HCT116 (cell line): ENCODE measurements at regions not wholly inside any gene's neighbourhood (a gene's known extent, or its start where the extent isn't known, plus 50 kb on each side); places are given as distances from the start of the nearest gene placed in this dataset.

Source experiments
- ATAC-seq: fragments of 200-7000 bp; cut with Tn5 transposase; 2 replicates; pipeline ENCODE4 v1.9.1; 2020; ENCODE audit warnings: mild to moderate bottlenecking, moderate library complexity
- BruUV-seq: library from RNA; stranded (reverse); fragments of 400-500 nt; replicated peaks from 2 replicates; lab custom pipeline; 2021; lab: Mats Ljungman, UMichigan
- CTCF ChIA-PET: fragments of 300-600 bp; sonication (Branson Sonifier 250); formaldehyde crosslinking; loops from one replicate; lab custom pipeline; 2021; ENCODE audit warnings: antibody characterized with exemption; lab: Charles Lee
- POLR2A ChIA-PET: fragments of 300-600, 350-600 bp; sonication (Branson Sonifier 250); formaldehyde crosslinking; loops from one replicate; lab custom pipeline; 2021; ENCODE audit warnings: antibody characterized with exemption; lab: Charles Lee
- RAD21 ChIA-PET, 2 experiments: fragments of 300-600 bp; sonication (Branson Sonifier 250); formaldehyde crosslinking; loops; one replicate each; lab custom pipeline; 2023; ENCODE audit warnings: low total read pairs in 2 of 2; ENCODE audit not compliant: uncharacterized antibody in 2 of 2, unreplicated experiment in 2 of 2, low non-redundant PET in 1 of 2; lab: Charles Lee
- DNase-seq: peaks from one replicate; pipeline ENCODE4 v3.0.0-alpha.2; 2010; ENCODE audit warnings: low read depth, low spot score
- H2AFZ ChIP-seq: fragments of 200-600 bp; shearing (Covaris generic), sonication (generic); 2 replicates; pipeline ENCODE4 v1.6.1; 2017; ENCODE audit warnings: low read depth, mixed run types, mixed read lengths, antibody characterized with exemption, low read length; ENCODE audit not compliant: poor library complexity, severe bottlenecking
- H3K27ac ChIP-seq: 2 replicates; pipeline ENCODE4 v1.5.1; 2012; ENCODE audit warnings: low read depth, low read length
- H3K27me3 ChIP-seq: fragments of 200-600 bp; sonication (generic); 2 replicates; pipeline ENCODE4 v1.6.1; 2016; ENCODE audit warnings: mixed run types, low read length, mixed read lengths; ENCODE audit not compliant: insufficient read depth
- H3K36me3 ChIP-seq, 2 experiments: fragments of 200-500 bp in 1 of 2; fragments of 200-600 bp in 1 of 2; sonication (Bioruptor generic) in 1 of 2; sonication (generic) in 1 of 2; 2 replicates each; pipeline versions ENCODE4 v1.5.1 to v1.6.1; 2014 to 2016; ENCODE audit warnings: low read length in 2 of 2, inconsistent platforms in 1 of 2, mixed read lengths in 1 of 2, mixed run types in 1 of 2; ENCODE audit not compliant: insufficient read depth in 2 of 2, control insufficient read depth in 1 of 2
- H3K4me1 ChIP-seq, 2 experiments: fragments of 200-600 bp in 1 of 2; sonication (generic) in 1 of 2; 2 replicates each; pipeline versions ENCODE4 v1.5.1 to v1.6.1; 2012 to 2017; ENCODE audit warnings: low read length in 2 of 2, inconsistent platforms in 1 of 2, mild to moderate bottlenecking in 1 of 2, mixed read lengths in 1 of 2, mixed run types in 1 of 2, moderate library complexity in 1 of 2; ENCODE audit not compliant: insufficient read depth in 2 of 2, control insufficient read depth in 1 of 2
- H3K4me2 ChIP-seq: fragments of 200-600 bp; sonication (generic); 2 replicates; pipeline ENCODE4 v1.6.1; 2017; ENCODE audit warnings: mixed run types, low read length, mixed read lengths
- H3K4me3 ChIP-seq, 2 experiments: fragments of 200-600 bp in 1 of 2; sonication (generic) in 1 of 2; replicated peaks in 1 of 2; 2 replicates each; pipeline ENCODE4 v1.5.1; 2011 to 2016; ENCODE audit warnings: low read length in 2 of 2, control low read depth in 1 of 2, low read depth in 1 of 2, mild to moderate bottlenecking in 1 of 2, mixed read lengths in 1 of 2, mixed run types in 1 of 2
- H3K79me2 ChIP-seq: fragments of 200-600 bp; sonication (generic); 2 replicates; pipeline ENCODE4 v1.6.1; 2017; ENCODE audit warnings: mild to moderate bottlenecking, mixed run types, low read length, moderate library complexity, mixed read lengths; ENCODE audit not compliant: insufficient read depth
- H3K9ac ChIP-seq: fragments of 200-600 bp; sonication (generic); 2 replicates; pipeline ENCODE4 v1.6.1; 2016; ENCODE audit warnings: low read length, mixed read lengths
- H3K9me2 ChIP-seq: fragments of 200-600 bp; sonication (generic), shearing (Covaris generic); 2 replicates; pipeline ENCODE4 v1.6.1; 2017; ENCODE audit warnings: mixed run types, mild to moderate bottlenecking, moderate library complexity; ENCODE audit not compliant: insufficient read depth
- H3K9me3 ChIP-seq, 2 experiments: fragments of 200-500 bp in 1 of 2; fragments of 200-600 bp in 1 of 2; sonication (Bioruptor generic) in 1 of 2; sonication (generic) in 1 of 2; 2 replicates each; pipeline ENCODE4 v1.6.1; 2014 to 2017; ENCODE audit warnings: low read length in 2 of 2, mixed read lengths in 2 of 2, inconsistent platforms in 1 of 2, low read depth in 1 of 2, mild to moderate bottlenecking in 1 of 2, mixed run types in 1 of 2, moderate library complexity in 1 of 2; ENCODE audit not compliant: control insufficient read depth in 1 of 2, insufficient read depth in 1 of 2
- H4K20me1 ChIP-seq: fragments of 200-600 bp; sonication (generic), shearing (Covaris generic); 2 replicates; pipeline ENCODE4 v1.6.1; 2017; ENCODE audit warnings: mixed run types, mild to moderate bottlenecking, moderate library complexity; ENCODE audit not compliant: insufficient read depth
- ATF3 ChIP-seq: IDR thresholded peaks from 2 replicates; pipeline ENCODE4 v1.6.1; 2012
- intact Hi-C: fragments of 100-400 bp; cut with micrococcal nuclease; formaldehyde crosslinking; loops from 2 replicates; pipeline ENCODE4 v1.10.0; 2022

- intact Hi-C loops: no loop called here
- no peaks in the 10 kb centered on the region for H3K9me3 ChIP-seq
- no peaks in the 10 kb centered on the region; a peak in 1 of 4 replicates for H3K36me3 ChIP-seq
- H3K79me2 ChIP-seq: no peaks in the 10 kb centered on the region
- BruUV-seq: no TSS peak
- H3K9me2 ChIP-seq: no peaks in the 10 kb centered on the region
- no peak overlapping the region for H3K27ac ChIP-seq
- no peaks in the 10 kb centered on the region for H3K4me1 ChIP-seq
- H3K4me2 ChIP-seq: no peak overlapping the region
- H2AFZ ChIP-seq: no peak overlapping the region
- CTCF ChIA-PET: no interaction called here
- TF ChIP-seq ATF3: no peak
- no peak overlapping the region for H3K4me3 ChIP-seq
- H4K20me1 ChIP-seq: no peaks in the 10 kb centered on the region
- no peaks in the 10 kb centered on the region for H3K27me3 ChIP-seq
- ATAC-seq: no peak
- H3K9ac ChIP-seq: no peak overlapping the region
- RAD21 ChIA-PET: no interaction called here
- POLR2A ChIA-PET: no interaction called here
- no peak for DNase-seq
These were observed 155.7 kb upstream of the STEAP1 start for GRCh38 chr7:89998554-89998953.

GRCh38 chr7:90005836-90006235, 148.4 kb upstream of the STEAP1 start:
- RAD21 ChIA-PET: no interaction called here
- ATAC-seq: no peak
- no TSS peak for BruUV-seq
- DNase-seq: no peak
- no peak overlapping the region for H3K27ac ChIP-seq
- no peaks in the 10 kb centered on the region for H3K36me3 ChIP-seq
- intact Hi-C loops: no loop called here
- H3K9me3 ChIP-seq: no peaks in the 10 kb centered on the region
- POLR2A ChIA-PET: no interaction called here
- no peak overlapping the region for H3K4me3 ChIP-seq
- H4K20me1 ChIP-seq: no peaks in the 10 kb centered on the region
- H2AFZ ChIP-seq: no peak overlapping the region
- no peaks in the 10 kb centered on the region for H3K9me2 ChIP-seq
- H3K27me3 ChIP-seq: no peaks in the 10 kb centered on the region
- CTCF ChIA-PET: no interaction called here
- no peak overlapping the region for H3K9ac ChIP-seq
- no peaks in the 10 kb centered on the region for H3K4me1 ChIP-seq
- no peak for TF ChIP-seq ATF3
- H3K79me2 ChIP-seq: no peaks in the 10 kb centered on the region
- no peak overlapping the region for H3K4me2 ChIP-seq
